ENCODE measurements at regions not wholly inside any gene's neighbourhood (a gene's known extent, or its start where the extent isn't known, plus 50 kb on each side); places are given as distances from the start of the nearest gene placed in this dataset.

GRCh38 chr11:116129456-116129855 lies 625.2 kb upstream of the CADM1 start:
- no peak overlapping the region for H3K27ac Mint-ChIP-seq
- no peaks in the 10 kb centered on the region for H3K4me1 Mint-ChIP-seq
- no peaks in the 10 kb centered on the region for H3K27me3 Mint-ChIP-seq (ENCODE audit: low read depth)
- no peaks in the 10 kb centered on the region for H3K9me3 Mint-ChIP-seq
- H3K4me3 Mint-ChIP-seq = no peak overlapping the region
- H3K36me3 Mint-ChIP-seq = no peaks in the 10 kb centered on the region
- TF ChIP-seq CTCF (IDR thresholded peaks at IDR 0.05; ENCODE audit: unreplicated experiment) = no peak
- DNase-seq (ENCODE audit: low spot score in 2 of 2, unreplicated experiment in 2 of 2) = no peak

GRCh38 chr11:116126562-116126961 lies 622.3 kb upstream of the CADM1 start:
- no peaks in the 10 kb centered on the region for H3K27me3 Mint-ChIP-seq (ENCODE audit: low read depth)
- H3K36me3 Mint-ChIP-seq = no peaks in the 10 kb centered on the region
- DNase-seq (ENCODE audit: low spot score in 2 of 2, unreplicated experiment in 2 of 2) = no peak
- H3K27ac Mint-ChIP-seq = no peak overlapping the region
- no peaks in the 10 kb centered on the region for H3K4me1 Mint-ChIP-seq
- H3K9me3 Mint-ChIP-seq = no peaks in the 10 kb centered on the region
- no peak overlapping the region for H3K4me3 Mint-ChIP-seq
- no peak for TF ChIP-seq CTCF (IDR thresholded peaks at IDR 0.05; ENCODE audit: unreplicated experiment)

GRCh38 chr11:116124922-116125714 lies 620.9 kb upstream of the CADM1 start:
- H3K27ac Mint-ChIP-seq = no peak overlapping the region
- no peak overlapping the region for H3K4me3 Mint-ChIP-seq
- H3K27me3 Mint-ChIP-seq (ENCODE audit: low read depth) = no peaks in the 10 kb centered on the region
- TF ChIP-seq CTCF (IDR thresholded peaks at IDR 0.05; ENCODE audit: unreplicated experiment) = no peak
- no peaks in the 10 kb centered on the region for H3K36me3 Mint-ChIP-seq
- no peaks in the 10 kb centered on the region for H3K4me1 Mint-ChIP-seq
- no peak for DNase-seq (ENCODE audit: low spot score in 2 of 2, unreplicated experiment in 2 of 2)
- H3K9me3 Mint-ChIP-seq = no peaks in the 10 kb centered on the region

GRCh38 chr11:116123739-116124138 lies 619.5 kb upstream of the CADM1 start:
- Mint-ChIP-seq H3K36me3 (no peaks in the 10 kb centered on the region), H3K27ac (no peak overlapping the region), H3K4me1 (no peaks in the 10 kb centered on the region), H3K27me3 (ENCODE audit: low read depth) (peaks cover 3% of the 10 kb centered on the region), H3K9me3 (no peaks in the 10 kb centered on the region), H3K4me3 (no peak overlapping the region)
- DNase-seq (ENCODE audit: low spot score in 2 of 2, unreplicated experiment in 2 of 2) = no peak
- no peak for TF ChIP-seq CTCF (IDR thresholded peaks at IDR 0.05; ENCODE audit: unreplicated experiment)

GRCh38 chr11:116122697-116123472 lies 618.7 kb upstream of the CADM1 start:
- Mint-ChIP-seq H3K9me3 (no peaks in the 10 kb centered on the region), H3K36me3 (no peaks in the 10 kb centered on the region), H3K4me1 (no peaks in the 10 kb centered on the region), H3K27ac (no peak overlapping the region), H3K27me3 (ENCODE audit: low read depth) (peaks cover 6% of the 10 kb centered on the region), H3K4me3 (no peak overlapping the region)
- DNase-seq (ENCODE audit: low spot score in 2 of 2, unreplicated experiment in 2 of 2) = no peak
- no peak for TF ChIP-seq CTCF (IDR thresholded peaks at IDR 0.05; ENCODE audit: unreplicated experiment)

Measured in mesothelial cell of epicardium (in vitro differentiated cells).